Muscle of back (tissue), 3 donors: ENCODE measurements at regions not wholly inside any gene's neighbourhood (a gene's known extent, or its start where the extent isn't known, plus 50 kb on each side); places are given as distances from the start of the nearest gene placed in this dataset.
A peak's percentile ranks its signal among the peaks of the same experiment; 100 is the strongest.

Experiments
- DNase-seq, 3 donors: peaks; one replicate each; pipeline versions ENCODE4 v3.0.0 to v3.0.0-alpha.2; 2013

- no peak for DNase-seq
These were observed 322.6 kb upstream of the NECTIN3 start for GRCh38 chr3:110749006-110749405.

- no peak for DNase-seq
These were observed 321.4 kb upstream of the NECTIN3 start for GRCh38 chr3:110750201-110750600.

- no peak for DNase-seq
These were observed 319.3 kb upstream of the NECTIN3 start for GRCh38 chr3:110752307-110752706.

GRCh38 chr3:110753516-110753915 lies 318.1 kb upstream of the NECTIN3 start:
- no peak for DNase-seq

- no peak for DNase-seq
These were observed 317.3 kb upstream of the NECTIN3 start for GRCh38 chr3:110754212-110754916.

GRCh38 chr3:110755345-110755744 lies 316.3 kb upstream of the NECTIN3 start:
- DNase-seq = peak in 1 of 3 donors; percentile 7

- DNase-seq = no peak
These were observed 314.9 kb upstream of the NECTIN3 start for GRCh38 chr3:110756705-110757104.

- DNase-seq = no peak
These were observed 313.4 kb upstream of the NECTIN3 start for GRCh38 chr3:110758208-110758607.

GRCh38 chr3:110767156-110767555 lies 304.5 kb upstream of the NECTIN3 start:
- no peak for DNase-seq

- DNase-seq = no peak
These were observed 303.8 kb upstream of the NECTIN3 start for GRCh38 chr3:110767838-110768237.

- DNase-seq = peak; percentile 22 to 58 (median 30)
These were observed 298.1 kb upstream of the NECTIN3 start for GRCh38 chr3:110773413-110773954.

GRCh38 chr3:110774496-110775265 lies 296.9 kb upstream of the NECTIN3 start:
- DNase-seq = no peak

GRCh38 chr3:110779581-110779980 lies 292.0 kb upstream of the NECTIN3 start:
- no peak for DNase-seq

- no peak for DNase-seq
These were observed 288.1 kb upstream of the NECTIN3 start for GRCh38 chr3:110783541-110783940.

GRCh38 chr3:110788794-110789193 lies 282.8 kb upstream of the NECTIN3 start:
- no peak for DNase-seq

GRCh38 chr3:110789315-110789714 lies 282.3 kb upstream of the NECTIN3 start:
- peak in 1 of 3 donors; percentile 7 for DNase-seq

- no peak for DNase-seq
These were observed 281.0 kb upstream of the NECTIN3 start for GRCh38 chr3:110790631-110791030.

GRCh38 chr3:110791995-110792686 lies 279.5 kb upstream of the NECTIN3 start:
- no peak for DNase-seq

- DNase-seq = no peak
These were observed 278.0 kb upstream of the NECTIN3 start for GRCh38 chr3:110793611-110794010.

GRCh38 chr3:110795163-110795562 lies 276.5 kb upstream of the NECTIN3 start:
- no peak for DNase-seq

- no peak for DNase-seq
These were observed 272.3 kb upstream of the NECTIN3 start for GRCh38 chr3:110799271-110799670.

- no peak for DNase-seq
These were observed 266.8 kb upstream of the NECTIN3 start for GRCh38 chr3:110804856-110805255.
